ENCODE measurements at regions not wholly inside any gene's neighbourhood (a gene's known extent, or its start where the extent isn't known, plus 50 kb on each side); places are given as distances from the start of the nearest gene placed in this dataset.

- DNase-seq (ENCODE audit: low read depth), result no peak
Observed at GRCh38 chr17:77746393-77746792, 212.1 kb upstream of the TNRC6C start.

- no peak for DNase-seq (ENCODE audit: low read depth)
Observed at GRCh38 chr17:77746896-77747554, 211.5 kb upstream of the TNRC6C start.

GRCh38 chr17:77748436-77748835 lies 210.1 kb upstream of the TNRC6C start:
- DNase-seq (ENCODE audit: low read depth), result no peak

GRCh38 chr17:77749321-77749751 lies 209.2 kb upstream of the TNRC6C start:
- DNase-seq (ENCODE audit: low read depth), result no peak

GRCh38 chr17:77749989-77750388 lies 208.5 kb upstream of the TNRC6C start:
- DNase-seq (ENCODE audit: low read depth), result no peak

- no peak for DNase-seq (ENCODE audit: low read depth)
Observed at GRCh38 chr17:77750427-77751043, 208.0 kb upstream of the TNRC6C start.

- no peak for DNase-seq (ENCODE audit: low read depth)
Observed at GRCh38 chr17:77753246-77753645, 205.3 kb upstream of the TNRC6C start.

GRCh38 chr17:77753691-77754245 lies 204.7 kb upstream of the TNRC6C start:
- no peak for DNase-seq (ENCODE audit: low read depth)

GRCh38 chr17:77754956-77755355 lies 203.5 kb upstream of the TNRC6C start:
- DNase-seq (ENCODE audit: low read depth), result no peak

GRCh38 chr17:77755410-77755963 lies 203.0 kb upstream of the TNRC6C start:
- DNase-seq (ENCODE audit: low read depth), result no peak

- DNase-seq (ENCODE audit: low read depth), result no peak
Observed at GRCh38 chr17:77756028-77756427, 202.5 kb upstream of the TNRC6C start.

- no peak for DNase-seq (ENCODE audit: low read depth)
Observed at GRCh38 chr17:77756846-77757560, 201.5 kb upstream of the TNRC6C start.

GRCh38 chr17:77757561-77757898 lies 201.0 kb upstream of the TNRC6C start:
- DNase-seq (ENCODE audit: low read depth), result no peak

- no peak for DNase-seq (ENCODE audit: low read depth)
Observed at GRCh38 chr17:77763023-77763422, 195.5 kb upstream of the TNRC6C start.

- DNase-seq (ENCODE audit: low read depth), result no peak
Observed at GRCh38 chr17:77763575-77763974, 194.9 kb upstream of the TNRC6C start.

GRCh38 chr17:77765292-77765691 lies 193.2 kb upstream of the TNRC6C start:
- DNase-seq (ENCODE audit: low read depth), result no peak

GRCh38 chr17:77767148-77767547 lies 191.4 kb upstream of the TNRC6C start:
- DNase-seq (ENCODE audit: low read depth), result no peak

GRCh38 chr17:77768248-77768852 lies 190.2 kb upstream of the TNRC6C start:
- DNase-seq (ENCODE audit: low read depth), result no peak

GRCh38 chr17:77769215-77769614 lies 189.3 kb upstream of the TNRC6C start:
- no peak for DNase-seq (ENCODE audit: low read depth)

- no peak for DNase-seq (ENCODE audit: low read depth)
Observed at GRCh38 chr17:77769762-77770161, 188.7 kb upstream of the TNRC6C start.

- no peak for DNase-seq (ENCODE audit: low read depth)
Observed at GRCh38 chr17:77770331-77771105, 188.0 kb upstream of the TNRC6C start.

GRCh38 chr17:77771145-77771544 lies 187.4 kb upstream of the TNRC6C start:
- no peak for DNase-seq (ENCODE audit: low read depth)

All from activated T-cell treated with anti-CD3 and anti-CD28 coated beads for 48 hours (primary cell).